ENCODE measurements at regions not wholly inside any gene's neighbourhood (a gene's known extent, or its start where the extent isn't known, plus 50 kb on each side); places are given as distances from the start of the nearest gene placed in this dataset.

DNA sequence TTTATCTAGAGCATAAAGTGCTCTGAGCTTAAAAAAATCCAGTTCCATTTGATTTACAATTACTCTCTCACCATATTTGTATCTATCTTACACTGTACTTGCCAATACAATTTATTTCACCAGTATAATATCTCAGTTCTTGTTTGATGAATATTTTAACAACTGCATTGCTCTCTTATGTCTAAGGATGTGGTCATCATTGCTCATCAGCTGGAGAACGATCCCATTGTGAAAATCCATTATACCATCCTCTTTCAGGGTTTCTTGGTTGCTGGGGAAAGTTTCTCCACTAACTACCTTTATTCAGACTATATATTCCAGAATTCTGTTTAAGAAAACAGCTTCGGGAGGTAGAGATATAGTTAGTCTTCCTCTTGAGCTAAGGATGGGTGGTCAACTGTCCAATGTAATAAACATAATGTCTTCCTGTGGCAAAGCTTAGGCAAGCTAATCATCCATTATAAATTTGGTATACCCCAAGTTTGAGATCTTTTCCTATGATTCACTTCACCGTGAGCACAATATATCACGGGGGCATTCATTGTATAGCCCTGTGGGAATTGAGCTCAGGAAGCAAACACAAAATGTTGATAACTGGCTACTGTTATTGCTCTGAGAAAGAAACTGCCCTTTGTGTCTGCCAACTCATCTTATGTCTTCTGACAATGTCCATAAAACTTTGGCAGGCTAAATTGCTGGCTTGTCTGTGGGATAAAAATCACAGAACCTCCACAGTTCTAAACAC, 2361.9 kb downstream of the ARAP2 start:
- RAD21 ChIA-PET (ENCODE audit: low non-redundant PET in 1 of 2, low total read pairs in 2 of 2, uncharacterized antibody in 2 of 2, unreplicated experiment in 2 of 2), result no interaction called here
- Histone ChIP-seq H3K27me3 (ENCODE audit: insufficient read depth, low read length) (no peaks in the 10 kb centered on the region), H3K79me2 (ENCODE audit: insufficient read depth, low read length) (no peaks in the 10 kb centered on the region), H3K4me1 (ENCODE audit: control insufficient read depth in 1 of 2, insufficient read depth in 2 of 2, low read length in 2 of 2) (no peaks in the 10 kb centered on the region), H3K9ac (ENCODE audit: low read length) (no peak overlapping the region), H4K20me1 (ENCODE audit: insufficient read depth) (no peaks in the 10 kb centered on the region), H3K36me3 (ENCODE audit: control insufficient read depth in 1 of 2, insufficient read depth in 2 of 2, low read length in 2 of 2) (no peaks in the 10 kb centered on the region), H3K27ac (ENCODE audit: low read depth, low read length) (no peak overlapping the region), H3K4me2 (ENCODE audit: low read length) (no peak overlapping the region), H2AFZ (ENCODE audit: low read depth, low read length, poor library complexity, severe bottlenecking) (no peak overlapping the region), H3K9me3 (ENCODE audit: control insufficient read depth in 1 of 2, insufficient read depth in 1 of 2, low read depth in 1 of 2, low read length in 2 of 2) (no peaks in the 10 kb centered on the region), H3K9me2 (ENCODE audit: insufficient read depth) (no peaks in the 10 kb centered on the region), H3K4me3 (replicated peaks in 1 of 2; ENCODE audit: low read depth in 1 of 2, low read length in 2 of 2) (no peak overlapping the region)
- no peak for ATAC-seq
- CTCF ChIA-PET, result no interaction called here
- no peak for DNase-seq (ENCODE audit: low read depth, low spot score)
- intact Hi-C loops (cut with micrococcal nuclease), result no loop called here
- BruUV-seq (replicated peaks), result no TSS peak
- TF ChIP-seq ELF1 (IDR thresholded peaks at IDR 0.05; ENCODE audit: borderline replicate concordance, low read depth), result no peak
- no peak for TF ChIP-seq SRF (IDR thresholded peaks at IDR 0.05; ENCODE audit: low read depth)
- TF ChIP-seq ZNF274 (IDR thresholded peaks at IDR 0.05; ENCODE audit: low read depth, low read length), result no peak
- no peak for TF ChIP-seq SP1 (IDR thresholded peaks at IDR 0.05; ENCODE audit: low read depth)
- TF ChIP-seq REST (IDR thresholded peaks at IDR 0.05; ENCODE audit: low read depth), result no peak
- POLR2A ChIA-PET, result no interaction called here

DNA sequence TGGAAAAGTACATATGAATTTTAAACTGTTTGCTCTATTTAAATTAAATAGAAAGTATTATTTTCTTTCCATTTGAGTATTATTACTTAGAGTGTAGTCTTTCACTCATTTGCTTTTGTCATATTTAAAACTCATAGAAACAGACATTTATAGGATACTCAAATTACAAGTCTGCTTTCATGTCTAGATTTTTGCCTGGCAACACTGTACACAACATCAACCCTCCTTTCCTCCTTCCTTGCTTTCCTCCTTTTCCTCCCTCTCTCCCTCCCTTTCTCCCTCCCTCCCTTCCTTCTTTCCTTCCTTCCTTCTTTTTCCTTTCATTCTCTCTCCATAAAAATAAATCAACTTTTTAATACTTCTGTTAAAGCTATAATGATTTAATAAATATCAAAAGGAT, 2361.2 kb downstream of the ARAP2 start:
- Histone ChIP-seq H3K27ac (ENCODE audit: low read depth, low read length) (no peak overlapping the region), H3K9me3 (ENCODE audit: control insufficient read depth in 1 of 2, insufficient read depth in 1 of 2, low read depth in 1 of 2, low read length in 2 of 2) (no peaks in the 10 kb centered on the region), H3K9me2 (ENCODE audit: insufficient read depth) (no peaks in the 10 kb centered on the region), H3K36me3 (ENCODE audit: control insufficient read depth in 1 of 2, insufficient read depth in 2 of 2, low read length in 2 of 2) (no peaks in the 10 kb centered on the region), H3K4me3 (replicated peaks in 1 of 2; ENCODE audit: low read depth in 1 of 2, low read length in 2 of 2) (no peak overlapping the region), H3K9ac (ENCODE audit: low read length) (no peak overlapping the region), H4K20me1 (ENCODE audit: insufficient read depth) (no peaks in the 10 kb centered on the region), H3K27me3 (ENCODE audit: insufficient read depth, low read length) (no peaks in the 10 kb centered on the region), H3K4me1 (ENCODE audit: control insufficient read depth in 1 of 2, insufficient read depth in 2 of 2, low read length in 2 of 2) (no peaks in the 10 kb centered on the region), H3K4me2 (ENCODE audit: low read length) (no peak overlapping the region), H3K79me2 (ENCODE audit: insufficient read depth, low read length) (no peaks in the 10 kb centered on the region), H2AFZ (ENCODE audit: low read depth, low read length, poor library complexity, severe bottlenecking) (no peak overlapping the region)
- CTCF ChIA-PET, result no interaction called here
- ATAC-seq, result no peak
- intact Hi-C loops (cut with micrococcal nuclease), result no loop called here
- TF ChIP-seq MAX (IDR thresholded peaks at IDR 0.05), result no peak
- DNase-seq (ENCODE audit: low read depth, low spot score), result no peak
- POLR2A ChIA-PET, result no interaction called here
- RAD21 ChIA-PET (ENCODE audit: low non-redundant PET in 1 of 2, low total read pairs in 2 of 2, uncharacterized antibody in 2 of 2, unreplicated experiment in 2 of 2), result no interaction called here
- no TSS peak for BruUV-seq (replicated peaks)

All from HCT116 (cell line).